ENCODE measurements at regions not wholly inside any gene's neighbourhood (a gene's known extent, or its start where the extent isn't known, plus 50 kb on each side); places are given as distances from the start of the nearest gene placed in this dataset.
A peak's percentile ranks its signal among the peaks of the same experiment; 100 is the strongest.

GRCh38 chr9:87271696-87272477 is 225.8 kb upstream of the DAPK1 start:
- no peaks in the 10 kb centered on the region for H3K36me3 ChIP-seq (ENCODE audit: control insufficient read depth, insufficient read depth, low read length)
- H3K4me3 ChIP-seq (ENCODE audit: low read depth, low read length): no peak overlapping the region
- TF ChIP-seq CTCF (IDR thresholded peaks at IDR 0.05; ENCODE audit: insufficient read depth, low read length, severe bottlenecking): no peak
- FAIRE-seq (no peak), DNase-seq (ENCODE audit: low read depth) (no peak)
- no peaks in the 10 kb centered on the region for H3K27me3 ChIP-seq (ENCODE audit: control insufficient read depth, insufficient read depth, low read length)

- Histone ChIP-seq H3K36me3 (ENCODE audit: control insufficient read depth, insufficient read depth, low read length) (no peaks in the 10 kb centered on the region), H3K27me3 (ENCODE audit: control insufficient read depth, insufficient read depth, low read length) (no peaks in the 10 kb centered on the region), H3K4me3 (ENCODE audit: low read depth, low read length) (no peak overlapping the region)
- FAIRE-seq: no peak
- no peak for DNase-seq (ENCODE audit: low read depth)
- no peak for TF ChIP-seq CTCF (IDR thresholded peaks at IDR 0.05; ENCODE audit: insufficient read depth, low read length, severe bottlenecking)
Observed at GRCh38 chr9:87275047-87275725, 222.5 kb upstream of the DAPK1 start.

DNA sequence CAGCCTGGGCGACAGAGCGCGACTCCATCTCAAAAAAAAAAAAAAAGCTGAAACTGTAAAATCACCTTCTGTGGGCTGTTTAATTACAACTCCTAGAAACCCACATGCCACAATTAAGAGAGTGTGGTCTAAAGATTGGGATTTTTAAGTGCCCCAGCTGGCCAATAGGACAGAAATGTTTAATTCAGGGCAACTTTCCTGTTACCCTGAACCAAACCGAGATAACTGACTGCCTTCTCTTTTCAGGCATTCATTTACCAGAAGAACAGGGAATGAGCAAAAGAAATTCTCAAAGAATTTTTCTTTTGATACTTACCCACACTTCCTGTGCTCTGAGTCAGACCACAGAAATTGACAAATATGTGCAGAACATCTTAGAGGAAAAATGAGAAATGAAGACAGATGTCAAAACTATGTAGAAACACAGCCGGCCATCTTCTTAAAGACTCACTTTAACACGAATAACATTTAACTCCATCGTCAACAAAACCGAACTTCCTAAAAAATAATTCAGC is 221.3 kb upstream of the DAPK1 start:
- peak; percentile 19 for DNase-seq (ENCODE audit: low read depth)
- Histone ChIP-seq H3K27me3 (ENCODE audit: control insufficient read depth, insufficient read depth, low read length) (no peaks in the 10 kb centered on the region), H3K36me3 (ENCODE audit: control insufficient read depth, insufficient read depth, low read length) (no peaks in the 10 kb centered on the region), H3K4me3 (ENCODE audit: low read depth, low read length) (no peak overlapping the region)
- TF ChIP-seq CTCF (IDR thresholded peaks at IDR 0.05; ENCODE audit: insufficient read depth, low read length, severe bottlenecking): no peak
- FAIRE-seq: no peak

DNA sequence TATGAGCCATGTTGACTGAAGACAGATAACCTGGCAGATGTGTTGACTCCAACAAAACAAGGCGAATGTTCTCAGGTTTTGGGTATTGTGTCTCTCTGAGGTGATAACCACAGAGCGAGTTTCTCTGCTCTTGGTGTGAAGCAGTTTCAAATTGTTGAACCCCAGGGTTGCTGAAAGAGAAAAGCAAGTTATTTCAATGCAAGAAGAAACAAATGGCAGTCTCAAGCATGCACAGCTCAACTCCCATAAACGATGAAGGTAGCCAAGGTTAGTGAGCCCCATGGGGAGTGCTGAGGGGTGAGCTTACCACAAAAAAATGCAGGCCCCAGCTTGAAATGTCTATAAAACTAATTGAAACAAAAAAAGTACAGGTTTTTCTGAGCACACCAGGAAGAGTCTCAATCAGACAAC is 220.8 kb upstream of the DAPK1 start:
- Histone ChIP-seq H3K4me3 (ENCODE audit: low read depth, low read length) (no peak overlapping the region), H3K36me3 (ENCODE audit: control insufficient read depth, insufficient read depth, low read length) (no peaks in the 10 kb centered on the region), H3K27me3 (ENCODE audit: control insufficient read depth, insufficient read depth, low read length) (no peaks in the 10 kb centered on the region)
- FAIRE-seq: no peak
- no peak for DNase-seq (ENCODE audit: low read depth)
- no peak for TF ChIP-seq CTCF (IDR thresholded peaks at IDR 0.05; ENCODE audit: insufficient read depth, low read length, severe bottlenecking)

GRCh38 chr9:87277346-87277745 is 220.3 kb upstream of the DAPK1 start:
- TF ChIP-seq CTCF (IDR thresholded peaks at IDR 0.05; ENCODE audit: insufficient read depth, low read length, severe bottlenecking): no peak
- no peaks in the 10 kb centered on the region for H3K27me3 ChIP-seq (ENCODE audit: control insufficient read depth, insufficient read depth, low read length)
- H3K4me3 ChIP-seq (ENCODE audit: low read depth, low read length): no peak overlapping the region
- H3K36me3 ChIP-seq (ENCODE audit: control insufficient read depth, insufficient read depth, low read length): no peaks in the 10 kb centered on the region
- FAIRE-seq (no peak), DNase-seq (ENCODE audit: low read depth) (peak; percentile 16)
